ENCODE measurements at regions not wholly inside any gene's neighbourhood (a gene's known extent, or its start where the extent isn't known, plus 50 kb on each side); places are given as distances from the start of the nearest gene placed in this dataset.

GRCh38 chr6:41445261-41445660 lies 100.9 kb upstream of the FOXP4 start:
- H3K79me2 ChIP-seq (ENCODE audit: insufficient read depth, low read length) = no peaks in the 10 kb centered on the region
- no peaks in the 10 kb centered on the region for H3K27me3 ChIP-seq (ENCODE audit: insufficient read depth, low read length)
- H3K9ac ChIP-seq (ENCODE audit: low read length) = no peak overlapping the region
- no peaks in the 10 kb centered on the region for H3K9me3 ChIP-seq (ENCODE audit: control insufficient read depth in 1 of 2, insufficient read depth in 1 of 2, low read depth in 1 of 2, low read length in 2 of 2)
- TF ChIP-seq TCF7L2 (IDR thresholded peaks at IDR 0.05; ENCODE audit: borderline replicate concordance, extremely low read depth, insufficient read depth, insufficient read length) (no peak), RAD21 (IDR thresholded peaks at IDR 0.05; ENCODE audit: low read depth) (no peak), SIN3A (IDR thresholded peaks at IDR 0.05; ENCODE audit: low read depth) (no peak), FOSL1 (IDR thresholded peaks at IDR 0.05; ENCODE audit: low read depth) (no peak), ELF1 (IDR thresholded peaks at IDR 0.05; ENCODE audit: borderline replicate concordance, low read depth) (no peak)
- no peak for ATAC-seq
- RAD21 ChIA-PET (ENCODE audit: low non-redundant PET in 1 of 2, low total read pairs in 2 of 2, uncharacterized antibody in 2 of 2, unreplicated experiment in 2 of 2) = no interaction called here
- peaks cover 8 to 10% of the 10 kb centered on the region in 2 experiments; a peak in 3 of 4 replicates for H3K4me1 ChIP-seq (ENCODE audit: control insufficient read depth in 1 of 2, insufficient read depth in 2 of 2, low read length in 2 of 2)
- no peaks in the 10 kb centered on the region for H3K36me3 ChIP-seq (ENCODE audit: control insufficient read depth in 1 of 2, insufficient read depth in 2 of 2, low read length in 2 of 2)
- POLR2A ChIA-PET = interaction anchor here (1.5 kb wide), 1 partner anchor 15 kb away, joined by 3 read pairs; no protein-coding TSS in a partner anchor
- CTCF ChIA-PET = no interaction called here
- no peaks in the 10 kb centered on the region for H3K9me2 ChIP-seq (ENCODE audit: insufficient read depth)
- DNase-seq (ENCODE audit: low read depth, low spot score) = no peak
- intact Hi-C loops (cut with micrococcal nuclease) = no loop called here
- no peak overlapping the region for H3K27ac ChIP-seq (ENCODE audit: low read depth, low read length)
- BruUV-seq (replicated peaks) = no TSS peak
- no peaks in the 10 kb centered on the region for H4K20me1 ChIP-seq (ENCODE audit: insufficient read depth)
- H3K4me3 ChIP-seq (replicated peaks in 1 of 2; ENCODE audit: low read depth in 1 of 2, low read length in 2 of 2) = no peak overlapping the region
- H2AFZ ChIP-seq (ENCODE audit: low read depth, low read length, poor library complexity, severe bottlenecking) = no peak overlapping the region
- H3K4me2 ChIP-seq (ENCODE audit: low read length) = no peak overlapping the region

GRCh38 chr6:41446132-41446531 lies 100.0 kb upstream of the FOXP4 start:
- Histone ChIP-seq H4K20me1 (ENCODE audit: insufficient read depth) (no peaks in the 10 kb centered on the region), H3K4me3 (replicated peaks in 1 of 2; ENCODE audit: low read depth in 1 of 2, low read length in 2 of 2) (no peak overlapping the region), H3K9ac (ENCODE audit: low read length) (no peak overlapping the region), H3K27me3 (ENCODE audit: insufficient read depth, low read length) (no peaks in the 10 kb centered on the region), H3K36me3 (ENCODE audit: control insufficient read depth in 1 of 2, insufficient read depth in 2 of 2, low read length in 2 of 2) (no peaks in the 10 kb centered on the region), H3K27ac (ENCODE audit: low read depth, low read length) (no peak overlapping the region), H3K4me1 (ENCODE audit: control insufficient read depth in 1 of 2, insufficient read depth in 2 of 2, low read length in 2 of 2) (peaks cover 8 to 10% of the 10 kb centered on the region in 2 experiments; a peak in 3 of 4 replicates), H3K4me2 (ENCODE audit: low read length) (no peak overlapping the region), H2AFZ (ENCODE audit: low read depth, low read length, poor library complexity, severe bottlenecking) (no peak overlapping the region), H3K9me2 (ENCODE audit: insufficient read depth) (no peaks in the 10 kb centered on the region), H3K9me3 (ENCODE audit: control insufficient read depth in 1 of 2, insufficient read depth in 1 of 2, low read depth in 1 of 2, low read length in 2 of 2) (no peaks in the 10 kb centered on the region), H3K79me2 (ENCODE audit: insufficient read depth, low read length) (no peaks in the 10 kb centered on the region)
- POLR2A ChIA-PET = no interaction called here
- intact Hi-C loops (cut with micrococcal nuclease) = no loop called here
- CTCF ChIA-PET = no interaction called here
- BruUV-seq (replicated peaks) = no TSS peak
- DNase-seq (ENCODE audit: low read depth, low spot score) (no peak), ATAC-seq (no peak)
- TF ChIP-seq CBX3 (IDR thresholded peaks at IDR 0.05; ENCODE audit: low read depth) = no peak
- TF ChIP-seq FOSL1 (IDR thresholded peaks at IDR 0.05; ENCODE audit: low read depth) = no peak
- TF ChIP-seq SRF (IDR thresholded peaks at IDR 0.05; ENCODE audit: low read depth) = no peak
- TF ChIP-seq ZNF274 (IDR thresholded peaks at IDR 0.05; ENCODE audit: low read depth, low read length) = no peak
- TF ChIP-seq EGR1 (IDR thresholded peaks at IDR 0.05; ENCODE audit: low read depth) = no peak
- TF ChIP-seq, protein P1, sequence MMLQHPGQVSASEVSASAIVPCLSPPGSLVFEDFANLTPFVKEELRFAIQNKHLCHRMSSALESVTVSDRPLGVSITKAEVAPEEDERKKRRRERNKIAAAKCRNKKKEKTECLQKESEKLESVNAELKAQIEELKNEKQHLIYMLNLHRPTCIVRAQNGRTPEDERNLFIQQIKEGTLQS (IDR thresholded peaks at IDR 0.05) = no peak
- RAD21 ChIA-PET (ENCODE audit: low non-redundant PET in 1 of 2, low total read pairs in 2 of 2, uncharacterized antibody in 2 of 2, unreplicated experiment in 2 of 2) = no interaction called here

Data from HCT116 (cell line).